ENCODE measurements at regions not wholly inside any gene's neighbourhood (a gene's known extent, or its start where the extent isn't known, plus 50 kb on each side); places are given as distances from the start of the nearest gene placed in this dataset.
"Not testable (repeated sequence)": the region's sequence is repeated elsewhere in the genome, so short reads cannot be mapped to it uniquely, and the experiment has no call there.

- no peak for DNase-seq
These were observed 416.2 kb upstream of the TPK1 start for GRCh38 chr7:145252031-145252430.

DNA sequence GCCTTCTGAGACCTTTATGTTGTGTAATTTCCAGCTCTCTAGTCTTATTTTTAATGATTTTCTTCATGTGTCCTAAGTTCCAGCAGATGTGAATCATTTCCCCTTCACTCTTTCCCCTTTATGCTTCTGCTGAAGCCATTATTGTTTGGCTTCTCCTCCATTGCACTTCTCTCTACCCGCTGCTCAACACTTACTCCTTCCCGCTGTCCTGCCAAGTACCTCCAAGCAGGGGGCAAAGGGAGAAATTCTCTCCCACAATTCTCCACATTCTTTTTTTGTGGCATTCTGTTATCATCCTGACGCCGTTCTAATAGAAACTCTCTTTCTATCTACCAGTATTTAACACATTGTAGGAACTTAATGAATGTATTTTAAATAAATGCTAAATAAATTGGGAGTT, 388.9 kb upstream of the TPK1 start:
- no peak for DNase-seq

DNA sequence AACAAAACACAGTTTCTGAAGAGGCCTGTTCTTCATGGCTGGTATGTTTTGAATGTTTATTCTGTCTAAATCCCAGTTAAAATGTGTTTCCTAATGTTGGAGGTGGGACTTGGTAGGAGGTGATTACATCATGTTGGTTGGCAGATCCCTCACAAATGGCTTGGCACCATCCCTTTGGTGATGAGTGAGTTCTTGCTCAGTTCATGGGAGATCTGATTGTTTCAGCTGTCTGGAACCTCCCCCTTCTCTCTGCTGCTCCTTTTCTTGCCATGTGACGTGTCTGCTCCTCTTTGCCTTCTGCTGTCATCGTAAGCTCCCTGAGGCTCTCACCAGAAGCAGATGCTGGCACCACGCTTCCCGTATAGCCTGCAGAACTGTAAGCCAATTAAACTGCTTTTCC, 383.6 kb upstream of the TPK1 start:
- DNase-seq: no peak

GRCh38 chr7:145216866-145217265, 381.0 kb upstream of the TPK1 start:
- no peak for DNase-seq

DNA sequence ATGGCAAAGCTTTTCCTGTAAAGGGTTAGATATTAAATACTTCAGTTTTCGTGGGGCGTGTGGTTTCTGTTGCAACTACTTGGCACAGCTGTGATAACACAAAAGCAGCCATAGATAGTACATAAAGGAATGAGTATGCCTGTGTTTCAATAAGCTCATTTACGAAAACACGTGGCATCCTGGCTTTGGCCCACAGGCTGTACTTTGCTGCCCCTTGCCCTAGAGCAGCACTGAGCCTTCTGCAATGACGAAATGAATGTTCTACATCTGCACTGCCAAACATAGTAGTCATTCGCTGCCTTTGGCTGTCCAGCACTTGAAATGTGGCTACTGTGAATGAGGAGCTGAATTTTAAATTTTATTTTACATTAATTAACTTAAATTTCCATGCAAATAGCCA, 376.2 kb upstream of the TPK1 start:
- DNase-seq: no peak

GRCh38 chr7:145211211-145211610, 375.4 kb upstream of the TPK1 start:
- DNase-seq: no peak

- DNase-seq: no peak
These were observed 358.1 kb upstream of the TPK1 start for GRCh38 chr7:145193951-145194350.

- no peak for DNase-seq
These were observed 349.1 kb upstream of the TPK1 start for GRCh38 chr7:145184956-145185355.

- DNase-seq: no peak
These were observed 347.2 kb upstream of the TPK1 start for GRCh38 chr7:145183069-145183468.

DNA sequence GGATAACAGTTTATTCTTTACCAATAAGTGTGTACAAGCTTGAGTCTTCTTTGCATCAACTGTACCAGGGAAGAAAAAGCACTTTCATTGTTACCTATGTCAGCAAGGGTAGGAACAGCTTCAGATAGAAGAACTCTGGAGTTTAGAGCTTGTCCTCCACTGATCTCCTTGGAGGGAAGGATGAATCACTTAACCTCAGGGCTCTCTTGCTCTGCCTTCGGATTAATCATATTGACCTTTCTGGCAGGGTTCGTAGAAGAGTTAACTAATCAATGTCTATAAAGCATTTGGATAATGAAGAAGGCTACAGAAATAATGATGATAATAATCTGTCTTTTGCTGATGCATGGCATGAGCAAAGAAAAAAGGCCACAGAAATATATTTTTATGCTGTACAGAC, 339.5 kb upstream of the TPK1 start:
- DNase-seq: no peak

GRCh38 chr7:145169908-145170307, 334.1 kb upstream of the TPK1 start:
- no peak for DNase-seq

DNA sequence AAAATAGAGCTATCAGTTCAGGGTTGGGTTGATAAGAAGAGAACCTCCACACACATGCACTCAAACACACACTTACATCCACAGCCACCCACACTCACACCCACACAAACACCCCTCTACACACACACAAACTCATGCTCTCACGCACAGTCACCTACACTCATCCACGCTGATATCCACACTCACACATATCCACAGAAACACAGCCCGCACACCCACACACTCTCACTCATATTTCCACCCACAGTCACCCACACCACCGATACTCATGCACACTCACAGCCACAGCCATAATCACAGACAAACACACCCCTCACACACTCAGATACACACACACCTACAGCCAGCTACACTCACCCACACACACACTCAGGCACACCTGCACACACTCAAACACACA, 333.0 kb upstream of the TPK1 start:
- no peak for DNase-seq

- DNase-seq: no peak
These were observed 332.6 kb upstream of the TPK1 start for GRCh38 chr7:145168427-145168826.

DNA sequence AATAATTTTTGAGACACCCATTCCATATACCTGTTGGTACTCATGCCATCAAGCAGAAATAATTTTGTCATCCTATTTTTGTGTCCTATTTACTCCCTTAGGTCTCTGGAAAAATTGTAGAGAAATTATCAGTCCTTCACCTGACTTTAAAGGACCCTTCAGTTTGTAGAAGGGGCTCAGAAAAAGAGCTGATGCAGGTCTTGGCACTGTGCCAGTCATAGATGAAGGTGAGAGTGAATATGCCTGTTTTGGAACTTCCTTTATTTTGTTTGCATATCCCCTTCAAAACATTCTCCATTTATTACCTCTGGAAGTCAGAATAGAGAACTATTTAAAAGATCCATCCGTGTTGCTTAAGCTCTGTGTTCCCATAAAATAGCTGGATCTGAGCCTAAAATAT, 321.0 kb upstream of the TPK1 start:
- DNase-seq: no peak

GRCh38 chr7:145152589-145152988, 316.7 kb upstream of the TPK1 start:
- no peak for DNase-seq

- DNase-seq: no peak
These were observed 315.8 kb upstream of the TPK1 start for GRCh38 chr7:145151676-145152075.

DNA sequence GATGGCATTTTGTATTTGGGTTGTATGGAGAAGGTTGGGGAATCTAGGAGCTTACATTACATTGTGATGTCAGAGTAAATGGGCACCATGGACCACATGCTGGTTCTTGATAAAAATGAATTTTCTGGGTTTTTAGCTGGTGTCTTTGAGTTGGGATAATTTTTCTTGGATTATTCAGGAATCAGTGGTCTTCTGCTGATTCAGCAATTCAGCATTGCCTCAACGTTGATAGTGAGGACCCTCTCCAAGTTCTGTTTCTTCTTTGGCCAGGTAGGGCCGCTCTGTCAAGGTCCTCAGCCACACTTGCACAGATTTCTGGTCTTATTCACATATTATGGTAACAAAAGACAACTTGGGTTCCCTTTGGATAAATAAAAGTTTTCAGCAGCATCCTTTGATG, 312.0 kb upstream of the TPK1 start:
- DNase-seq: no peak

DNA sequence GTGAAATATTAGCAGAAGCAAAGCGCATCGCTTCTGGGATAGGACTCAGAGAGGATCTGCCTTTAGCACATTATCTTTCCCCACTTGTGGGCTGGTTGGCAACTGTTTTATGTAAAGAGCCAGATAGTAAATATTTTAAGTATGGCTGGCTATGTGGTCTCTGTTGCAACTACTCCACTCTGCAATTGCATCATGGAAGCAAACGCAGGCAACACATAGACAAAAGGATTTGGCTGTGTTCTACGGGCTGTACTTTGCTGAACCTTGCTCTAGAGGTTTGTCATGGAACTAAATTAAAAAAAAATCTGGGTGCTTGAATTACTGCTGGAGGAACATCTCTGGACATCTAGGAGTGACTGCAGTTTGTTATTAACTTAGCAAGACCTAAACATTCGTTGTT, 307.8 kb upstream of the TPK1 start:
- DNase-seq: no peak

GRCh38 chr7:145134377-145134776, 298.5 kb upstream of the TPK1 start:
- DNase-seq: no peak

DNA sequence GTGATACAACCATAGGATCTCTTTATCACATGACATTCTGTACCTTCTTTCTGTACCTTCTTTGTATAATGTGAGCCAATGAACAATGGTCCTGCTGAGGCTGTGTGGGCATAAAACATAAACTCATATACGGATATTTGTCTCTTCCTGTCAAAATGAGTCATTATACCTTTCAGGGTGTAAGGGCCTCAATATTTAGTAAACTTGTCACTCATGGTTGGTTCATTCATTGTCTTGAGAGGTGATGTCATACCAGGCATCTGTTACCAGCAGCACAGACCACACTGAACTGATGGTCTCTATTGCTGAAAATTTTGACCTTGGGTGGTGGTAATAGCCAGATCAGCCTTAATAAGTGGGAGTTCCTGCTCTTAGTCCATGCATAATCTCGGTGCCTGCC, 287.6 kb upstream of the TPK1 start:
- no peak for DNase-seq

DNA sequence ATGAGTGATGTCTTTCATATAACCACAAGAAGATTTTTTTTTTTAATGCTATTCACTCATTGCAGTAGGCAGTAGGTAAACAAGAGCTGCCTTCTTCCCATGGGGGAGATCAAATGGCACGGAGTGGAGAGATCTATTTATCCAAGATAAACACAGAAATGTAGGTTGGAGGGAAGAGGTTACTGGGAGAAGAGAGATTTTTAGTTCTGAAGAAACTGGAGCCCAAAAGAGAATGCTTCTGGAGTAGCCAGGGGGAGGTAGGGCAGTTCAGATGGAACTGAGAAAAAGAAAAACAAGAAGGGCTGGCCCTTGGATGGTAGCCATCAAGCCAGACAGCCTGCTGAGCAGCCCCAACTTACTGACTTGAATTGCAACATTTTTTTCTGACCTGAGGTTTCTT, 270.1 kb upstream of the TPK1 start:
- DNase-seq: no peak

DNA sequence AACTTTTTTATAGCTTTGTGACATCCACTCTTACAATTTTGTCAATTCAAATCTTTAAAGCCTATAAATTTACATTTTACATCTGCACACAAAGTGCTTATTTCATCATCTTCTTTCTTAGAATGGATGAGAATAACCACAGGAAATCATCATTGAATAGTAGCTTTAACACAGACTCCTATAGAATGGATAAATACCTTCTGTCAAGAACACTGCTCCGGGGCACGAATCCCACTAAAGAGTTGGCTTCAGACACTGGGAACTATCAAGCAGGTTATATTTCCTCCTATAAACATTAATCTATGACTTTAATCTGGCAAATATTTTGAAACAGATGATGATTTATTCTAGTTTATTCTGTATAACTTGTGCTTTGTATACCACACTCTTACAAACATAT, 269.7 kb upstream of the TPK1 start:
- no peak for DNase-seq

- no peak for DNase-seq
These were observed 268.5 kb upstream of the TPK1 start for GRCh38 chr7:145104400-145104799.

- not testable (repeated sequence) for DNase-seq
These were observed 266.3 kb upstream of the TPK1 start for GRCh38 chr7:145102199-145102598.

- no peak for DNase-seq
These were observed 256.9 kb upstream of the TPK1 start for GRCh38 chr7:145092766-145093165.

DNA sequence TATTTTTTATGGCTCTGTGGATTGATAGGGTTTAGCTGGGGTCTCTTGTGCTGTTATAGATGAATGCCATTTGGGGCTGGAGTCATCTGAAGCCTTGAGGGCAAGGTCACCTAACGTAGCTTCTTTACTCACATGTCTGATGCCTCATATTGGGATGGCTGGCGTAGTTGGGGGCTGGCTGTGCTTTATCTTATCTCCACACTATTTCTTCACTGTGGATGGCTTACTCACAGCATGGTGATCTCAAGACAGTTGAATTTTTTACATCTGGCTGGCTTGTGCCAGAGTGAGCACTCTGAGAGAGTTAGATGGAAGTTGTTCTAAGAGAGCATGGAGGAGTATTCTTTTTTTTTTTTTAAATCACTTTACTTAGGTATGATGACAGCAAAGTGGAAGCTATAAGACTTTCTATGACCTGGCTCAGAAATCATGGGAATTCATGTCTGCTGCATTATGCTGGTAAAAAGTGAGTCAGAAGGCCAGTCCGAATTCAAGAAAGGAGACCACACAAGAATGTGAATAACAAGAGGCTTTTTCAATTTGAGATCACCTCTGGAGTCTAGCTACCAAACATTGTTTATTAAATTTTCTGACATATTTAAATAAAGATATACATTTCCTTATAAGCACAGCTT, 252.4 kb upstream of the TPK1 start:
- no peak for DNase-seq
